ENCODE measurements at regions not wholly inside any gene's neighbourhood (a gene's known extent, or its start where the extent isn't known, plus 50 kb on each side); places are given as distances from the start of the nearest gene placed in this dataset.
"Not testable (repeated sequence)": the region's sequence is repeated elsewhere in the genome, so short reads cannot be mapped to it uniquely, and the experiment has no call there.

DNA sequence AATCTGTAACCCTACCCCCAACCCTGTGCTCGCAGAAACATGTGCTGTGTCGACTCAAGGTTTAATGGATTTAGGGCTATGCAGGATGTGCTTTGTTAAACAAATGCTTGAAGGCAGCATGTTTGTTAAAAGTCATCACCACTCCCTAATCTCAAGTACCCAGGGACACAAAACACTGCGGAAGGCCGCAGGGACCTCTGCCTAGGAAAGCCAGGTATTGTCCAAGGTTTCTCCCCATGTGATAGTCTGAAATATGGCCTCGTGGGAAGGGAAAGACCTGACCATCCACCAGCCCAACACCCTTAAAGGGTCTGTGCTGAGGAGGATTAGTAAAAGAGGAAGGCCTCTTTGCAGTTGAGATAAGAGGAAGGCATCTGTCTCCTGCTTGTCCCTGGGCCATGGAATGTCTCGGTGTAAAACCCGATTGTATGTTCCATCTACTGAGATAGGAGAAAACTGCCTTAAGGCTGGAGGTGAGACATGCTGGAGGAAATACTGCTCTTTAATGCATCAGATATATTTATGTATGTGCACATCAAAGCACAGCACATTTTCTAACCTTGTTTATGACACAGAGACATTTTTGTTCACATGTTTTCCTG, 94.4 kb downstream of the LSM3 start:
- DNase-seq (ENCODE audit: low read depth in 3 of 3, low spot score in 2 of 3) = not testable (repeated sequence)

GRCh38 chr3:14273901-14274611, 95.4 kb downstream of the LSM3 start:
- no peak for DNase-seq (ENCODE audit: low read depth in 3 of 3, low spot score in 2 of 3)

DNA sequence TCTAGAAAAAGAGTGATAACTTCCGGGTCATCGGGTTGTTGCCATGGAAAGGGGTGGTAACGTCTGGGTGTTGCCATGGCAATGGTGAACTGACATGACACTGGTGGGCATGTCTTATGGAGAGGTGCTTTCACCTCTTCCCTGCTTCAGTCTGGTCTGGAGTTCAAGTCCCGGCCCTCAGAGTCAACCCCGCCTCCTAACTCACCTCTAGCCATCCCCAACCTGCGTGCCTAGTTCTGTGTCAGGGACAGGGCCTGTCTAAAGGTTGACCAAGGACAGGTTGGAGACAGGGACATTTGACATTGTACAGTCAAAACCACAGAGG, 96.0 kb downstream of the LSM3 start:
- DNase-seq (ENCODE audit: low read depth in 3 of 3, low spot score in 2 of 3) = no peak

DNA sequence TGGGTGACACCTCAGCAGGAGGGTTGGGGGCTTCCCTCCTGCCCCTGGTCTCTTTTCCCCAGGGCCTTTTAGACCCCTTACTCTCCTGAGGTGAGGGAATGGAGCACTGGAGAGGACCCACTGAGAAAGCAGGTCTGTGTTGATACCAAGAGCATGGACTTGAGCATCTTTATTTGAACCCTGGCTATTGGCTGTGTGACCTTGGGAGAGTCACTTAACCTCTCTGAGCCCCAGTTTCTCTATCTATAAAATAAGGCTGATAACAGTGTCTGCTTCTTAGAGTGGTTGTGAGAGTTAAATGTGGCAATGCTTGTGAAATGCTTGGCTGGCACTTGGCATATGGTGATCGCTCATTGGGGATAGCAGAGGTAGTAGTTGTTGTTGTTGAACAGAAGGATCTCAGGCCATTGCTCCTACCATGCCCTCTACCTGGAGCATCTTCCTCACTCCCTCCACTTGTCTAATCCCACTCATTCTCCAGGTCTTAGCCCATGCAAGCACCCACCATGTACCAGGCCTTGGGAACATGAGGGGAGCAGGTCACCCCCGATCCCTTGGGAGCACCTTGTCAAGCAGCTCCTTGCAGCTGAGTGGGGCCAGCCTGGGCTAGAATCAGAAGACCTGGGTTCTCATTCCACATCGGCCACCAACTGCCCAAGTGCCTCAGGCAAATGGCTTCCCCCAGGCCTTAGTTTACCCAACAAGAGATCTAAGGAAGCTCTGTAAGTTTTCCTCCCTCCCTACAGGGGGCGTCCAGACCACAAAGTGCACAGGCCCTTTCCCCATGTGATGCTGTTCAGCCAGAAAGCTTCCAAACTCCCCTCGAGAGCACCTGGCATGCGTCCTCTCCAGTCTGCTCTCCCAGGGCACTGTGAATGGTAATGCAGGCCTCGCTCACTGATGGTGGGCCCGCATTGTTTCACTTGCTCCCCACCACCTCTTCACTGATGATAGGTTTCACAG, 96.7 kb downstream of the LSM3 start:
- no peak for DNase-seq (ENCODE audit: low read depth in 3 of 3, low spot score in 2 of 3)

- no peak for DNase-seq (ENCODE audit: low read depth in 3 of 3, low spot score in 2 of 3)
Measured at GRCh38 chr3:14275962-14276909, 97.6 kb downstream of the LSM3 start.

DNA sequence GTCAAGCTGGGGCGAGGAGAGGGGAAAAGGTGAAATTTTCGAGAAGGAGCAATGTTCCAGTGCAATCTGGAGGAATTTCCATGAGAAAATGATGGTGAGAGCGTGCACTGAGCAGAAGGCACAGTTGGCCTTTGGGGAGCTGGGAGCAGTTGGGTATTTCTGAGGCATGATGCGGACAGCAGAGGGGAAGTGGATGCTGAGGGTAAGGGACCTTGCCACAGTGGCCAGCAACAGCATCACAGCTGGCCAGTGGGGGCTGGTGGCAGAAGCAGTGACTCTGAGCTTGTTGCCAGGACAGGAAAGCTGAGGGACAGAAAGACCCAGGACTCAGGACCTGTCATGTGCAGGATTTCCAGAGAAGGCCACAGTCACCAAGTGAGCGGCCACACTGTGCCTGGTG, 98.9 kb downstream of the LSM3 start:
- DNase-seq (ENCODE audit: low read depth in 3 of 3, low spot score in 2 of 3) = no peak

DNA sequence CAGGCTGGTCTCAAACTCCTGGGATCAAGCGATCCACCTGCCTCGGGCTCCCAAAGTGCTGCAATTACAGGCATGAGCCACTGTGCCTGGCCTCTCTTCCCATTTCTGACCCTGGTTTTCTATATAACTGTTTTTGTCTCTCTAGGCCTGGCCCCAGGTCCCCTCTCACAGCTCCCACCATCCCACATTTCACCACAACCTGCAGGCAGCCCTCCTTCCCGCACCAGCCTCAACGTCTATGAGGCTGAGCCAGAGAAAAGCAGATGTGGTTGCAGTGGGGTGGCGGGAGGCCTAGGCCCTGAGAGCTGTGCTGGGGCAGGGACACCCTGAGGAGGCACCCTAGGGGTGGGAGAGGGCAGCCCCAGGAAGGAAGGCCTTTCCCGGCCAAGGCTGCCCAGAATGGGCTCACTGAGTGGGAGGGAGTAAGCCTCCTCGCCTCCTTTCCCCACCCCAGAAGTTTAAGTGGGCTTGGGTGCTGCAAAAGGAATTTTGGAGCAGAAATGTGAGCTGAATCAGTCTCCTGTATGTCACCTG, 99.7 kb downstream of the LSM3 start:
- DNase-seq (ENCODE audit: low read depth in 3 of 3, low spot score in 2 of 3) = no peak

DNA sequence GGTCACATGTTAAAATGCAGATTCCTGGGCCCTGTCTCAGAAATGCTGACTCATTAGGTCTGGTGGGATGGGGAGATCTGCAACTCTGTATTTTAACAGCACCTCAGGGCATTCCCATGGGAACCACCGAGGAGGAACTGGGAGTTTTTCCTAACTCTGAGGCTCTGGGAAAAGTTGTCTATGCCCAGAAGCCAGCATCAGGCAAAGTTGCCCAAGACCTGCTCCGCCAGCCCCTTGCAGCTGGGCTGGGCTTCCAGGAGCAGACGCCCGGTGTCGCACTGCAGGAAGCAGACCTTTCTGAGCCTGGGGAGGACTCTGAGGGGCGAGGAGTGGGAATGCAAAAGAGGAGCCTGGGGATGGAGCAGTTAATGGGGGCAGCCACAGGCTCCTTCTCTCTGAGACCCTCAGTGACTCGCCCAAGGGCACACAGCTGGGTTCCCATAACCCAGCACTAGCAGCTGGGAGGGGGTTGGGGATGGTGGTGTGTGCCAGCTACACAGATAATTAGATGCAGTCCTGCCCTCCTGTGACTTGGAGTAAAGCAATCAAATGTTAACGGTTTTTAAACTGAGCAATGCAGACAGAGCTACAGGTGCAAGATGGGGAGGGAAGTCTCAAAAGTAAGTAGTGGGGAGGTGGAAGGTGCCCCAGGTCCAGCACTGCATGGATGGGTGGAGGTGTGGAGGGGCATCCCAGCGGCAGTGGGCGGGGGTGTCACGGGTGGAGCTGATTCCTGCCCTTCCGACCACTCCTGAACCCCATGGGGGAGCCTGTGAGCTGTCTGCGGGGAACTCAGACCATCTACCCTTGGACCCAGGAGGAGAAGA, 100.4 kb downstream of the LSM3 start:
- DNase-seq (ENCODE audit: low read depth in 3 of 3, low spot score in 2 of 3) = no peak

DNA sequence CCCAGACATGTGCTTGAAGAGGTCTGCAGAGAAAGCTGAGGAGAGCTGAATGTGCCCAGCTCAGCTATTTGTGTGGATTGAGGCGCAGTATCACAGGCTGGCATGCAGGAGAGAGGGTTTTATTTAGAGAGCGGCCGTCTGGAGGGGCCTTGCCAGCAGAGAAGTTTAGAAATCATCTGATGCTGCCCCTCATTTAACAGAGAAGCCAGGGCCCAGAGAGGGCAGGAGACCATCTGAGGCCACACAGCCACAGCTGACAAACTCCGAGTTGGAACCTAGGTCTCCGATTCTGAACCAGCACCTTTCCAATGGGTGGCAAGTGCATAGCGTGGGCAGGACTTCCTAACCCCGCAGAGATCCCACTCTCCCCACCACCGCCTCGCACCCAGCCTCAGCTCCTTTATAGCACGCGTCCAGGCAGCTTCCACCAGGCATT, 101.0 kb downstream of the LSM3 start:
- DNase-seq (ENCODE audit: low read depth in 3 of 3, low spot score in 2 of 3) = no peak

- no peak for DNase-seq (ENCODE audit: low read depth in 3 of 3, low spot score in 2 of 3)
Measured at GRCh38 chr3:14280326-14280725, 101.7 kb downstream of the LSM3 start.

DNA sequence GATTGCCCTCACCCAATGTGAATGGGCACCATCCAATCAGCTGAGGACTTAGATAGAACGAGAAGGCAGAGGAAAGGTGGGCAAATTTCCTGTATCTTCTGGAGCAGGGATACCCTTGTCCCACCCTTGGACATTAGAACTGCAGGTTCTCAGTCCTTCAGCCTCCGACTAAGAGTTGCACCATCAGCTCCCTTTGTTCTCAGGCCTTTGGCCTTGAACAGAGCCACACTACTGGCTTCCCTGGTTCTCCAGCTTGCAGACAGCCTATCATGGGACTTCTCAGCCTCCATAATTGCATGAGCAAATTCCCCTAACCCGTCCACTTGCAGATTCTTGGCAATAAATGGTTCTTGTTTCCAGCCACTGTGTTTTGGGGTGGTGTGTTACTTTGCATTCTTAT, 102.4 kb downstream of the LSM3 start:
- no peak for DNase-seq (ENCODE audit: low read depth in 3 of 3, low spot score in 2 of 3)

DNA sequence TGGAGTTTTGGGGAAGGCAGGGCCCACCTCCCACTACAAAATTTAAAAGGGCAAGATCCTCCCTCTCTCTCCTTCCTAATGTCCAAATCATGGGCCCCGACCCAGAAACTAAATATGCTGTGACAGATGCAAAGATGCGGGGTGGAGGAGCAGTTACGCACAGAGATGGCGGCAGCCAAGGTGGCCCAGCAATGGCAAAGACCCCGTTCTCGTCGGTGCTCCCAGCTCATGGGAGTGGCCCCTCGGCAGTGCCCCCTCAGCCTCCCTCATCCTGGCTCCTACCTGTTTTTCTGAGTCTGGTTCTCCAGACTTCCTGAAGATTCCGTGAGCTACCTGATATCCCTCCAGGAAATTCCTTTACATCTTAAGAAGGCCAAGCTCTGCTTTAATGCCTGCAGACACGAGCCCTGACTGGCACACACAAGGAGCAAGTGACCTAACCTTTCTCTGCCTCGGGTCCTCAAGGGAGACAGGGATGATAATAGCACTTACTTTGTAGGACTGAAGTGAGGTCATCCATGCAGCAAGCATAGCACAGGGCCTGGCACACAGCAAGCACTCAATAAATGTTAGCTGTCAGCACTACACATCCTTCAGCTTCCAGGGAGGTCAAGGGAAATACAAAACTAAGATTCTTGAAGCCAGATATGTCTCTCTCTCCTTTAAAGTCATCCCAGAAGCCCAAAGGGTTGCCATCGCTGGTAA, 103.5 kb downstream of the LSM3 start:
- DNase-seq (ENCODE audit: low read depth in 3 of 3, low spot score in 2 of 3) = no peak

GRCh38 chr3:14282706-14283075, 104.1 kb downstream of the LSM3 start:
- no peak for DNase-seq (ENCODE audit: low read depth in 3 of 3, low spot score in 2 of 3)

- no peak for DNase-seq (ENCODE audit: low read depth in 3 of 3, low spot score in 2 of 3)
Measured at GRCh38 chr3:14283092-14283812, 104.6 kb downstream of the LSM3 start.

GRCh38 chr3:14283813-14284438, 105.3 kb downstream of the LSM3 start:
- no peak for DNase-seq (ENCODE audit: low read depth in 3 of 3, low spot score in 2 of 3)

DNA sequence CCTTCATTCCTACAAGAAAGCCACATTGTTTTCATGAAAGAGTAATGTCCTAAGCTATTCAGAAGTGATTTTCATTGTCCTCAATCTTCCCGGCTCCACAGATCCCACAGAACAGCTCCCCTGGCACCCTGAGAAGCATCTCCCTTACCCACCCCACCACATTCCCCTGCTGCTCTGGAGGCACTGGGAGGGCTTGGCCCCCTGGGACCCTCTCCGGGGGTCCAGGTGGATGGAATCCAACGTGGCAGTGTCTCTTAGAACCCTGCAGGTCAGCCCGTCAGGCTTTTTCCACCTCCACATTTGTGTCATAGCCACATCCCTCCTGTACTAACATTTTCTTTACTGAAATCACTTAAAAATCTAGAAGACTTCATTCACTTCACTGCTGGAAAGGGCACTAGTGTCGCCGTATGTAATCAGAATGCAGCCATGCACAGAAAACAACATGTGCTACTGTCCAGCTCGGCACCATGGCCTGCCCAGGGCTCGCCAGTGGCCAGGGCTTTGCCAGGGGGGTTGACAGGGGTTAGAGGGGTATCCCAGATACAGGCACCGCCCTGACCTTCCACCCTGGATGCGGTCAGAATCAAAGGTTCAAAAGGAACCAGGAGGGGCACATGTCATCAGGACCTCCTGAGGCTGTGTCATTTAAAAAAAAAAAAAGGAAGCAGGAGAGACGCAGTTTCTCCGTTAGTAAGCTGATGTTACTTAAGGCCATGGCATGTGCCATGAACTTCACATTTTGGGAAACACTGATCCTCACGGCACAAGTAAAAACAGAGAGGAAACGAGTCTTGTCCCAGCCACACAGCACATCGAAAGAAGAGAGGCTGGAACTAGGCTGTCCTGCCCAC, 106.3 kb downstream of the LSM3 start:
- no peak for DNase-seq (ENCODE audit: low read depth in 3 of 3, low spot score in 2 of 3)

DNA sequence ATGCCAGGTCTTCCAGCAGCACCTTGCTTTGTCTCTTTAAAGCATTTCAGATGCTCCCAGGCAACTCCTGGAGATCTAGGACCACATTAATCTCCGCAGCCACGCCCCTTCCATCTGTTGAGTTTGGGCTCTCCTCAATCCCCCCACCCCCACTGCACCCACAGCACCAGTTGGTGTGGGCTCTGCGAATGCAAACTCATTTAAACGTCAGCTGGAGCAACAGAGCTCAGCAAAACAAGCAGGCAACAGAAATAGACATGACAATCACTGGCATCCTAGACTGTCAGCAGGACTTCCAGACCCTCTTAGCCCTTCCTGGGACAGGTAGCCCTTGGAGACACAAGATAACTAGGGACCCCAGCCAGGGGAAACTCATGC, 106.9 kb downstream of the LSM3 start:
- no peak for DNase-seq (ENCODE audit: low read depth in 3 of 3, low spot score in 2 of 3)

Data from right renal cortex interstitium (tissue), 3 donors.